IPS-NIHi11 (cell line): ENCODE measurements at regions not wholly inside any gene's neighbourhood (a gene's known extent, or its start where the extent isn't known, plus 50 kb on each side); places are given as distances from the start of the nearest gene placed in this dataset.

Experiments used
- DNase-seq: peaks from one replicate; pipeline ENCODE4 v3.0.0; 2012; ENCODE audit warnings: mixed read lengths, low spot score

DNA sequence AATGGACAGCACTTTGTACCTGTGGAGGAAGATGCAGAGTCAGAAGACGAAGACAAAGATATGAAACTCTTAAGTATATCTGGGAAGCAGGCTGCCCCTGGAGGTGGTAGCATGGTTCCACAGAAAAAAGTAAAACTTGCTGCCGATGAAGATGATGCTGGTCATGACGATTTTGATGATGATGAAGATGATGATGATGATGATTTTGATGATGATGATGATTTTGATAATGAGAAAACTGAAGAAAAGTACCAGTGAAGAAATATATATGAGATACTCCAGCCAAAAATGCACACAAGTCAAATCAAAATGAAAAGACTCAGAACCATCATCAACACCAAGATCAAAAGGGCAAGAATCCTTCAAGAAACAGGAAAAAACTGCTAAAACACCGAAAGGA is 268.5 kb upstream of the EEF2KMT start:
- no peak for DNase-seq

DNA sequence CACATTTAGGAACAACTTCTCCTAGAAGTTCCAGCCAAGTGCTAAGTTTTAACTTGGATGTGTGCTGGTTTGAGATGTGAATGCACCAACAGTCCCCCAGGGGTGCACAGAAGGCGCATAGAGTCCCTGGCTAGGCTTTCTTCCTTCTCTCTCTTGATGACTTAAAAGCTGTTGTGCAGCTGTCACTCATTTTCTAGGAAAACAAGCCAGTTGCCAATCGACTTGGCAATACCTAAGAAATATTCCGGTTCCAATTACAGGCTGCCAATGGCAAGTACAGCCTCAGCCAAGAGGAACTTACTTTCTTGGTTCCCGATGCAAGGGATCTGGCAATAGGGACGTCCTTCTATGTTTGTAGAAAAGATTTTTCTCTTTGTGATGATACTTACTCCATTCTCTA is 266.6 kb upstream of the EEF2KMT start:
- no peak for DNase-seq

DNA sequence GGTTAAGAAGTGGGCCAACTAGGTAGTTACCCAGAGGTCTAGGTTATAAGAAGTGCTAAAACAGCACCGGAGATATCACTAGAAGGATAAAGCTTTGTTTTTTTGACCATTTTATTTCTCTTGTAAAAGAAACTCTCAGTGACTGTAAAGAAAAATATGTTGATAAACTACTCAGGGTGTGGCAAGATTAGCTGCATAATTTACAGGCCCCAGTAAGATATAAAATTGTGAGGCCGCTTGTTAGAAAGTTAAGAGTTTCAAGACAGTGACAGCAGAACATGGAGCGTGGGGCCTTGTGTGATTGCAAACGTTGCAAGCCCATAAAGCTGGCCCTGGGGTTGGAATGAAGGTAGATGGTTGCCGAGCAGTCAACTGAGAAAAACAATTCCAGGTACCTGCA is 263.7 kb upstream of the EEF2KMT start:
- no peak for DNase-seq

DNA sequence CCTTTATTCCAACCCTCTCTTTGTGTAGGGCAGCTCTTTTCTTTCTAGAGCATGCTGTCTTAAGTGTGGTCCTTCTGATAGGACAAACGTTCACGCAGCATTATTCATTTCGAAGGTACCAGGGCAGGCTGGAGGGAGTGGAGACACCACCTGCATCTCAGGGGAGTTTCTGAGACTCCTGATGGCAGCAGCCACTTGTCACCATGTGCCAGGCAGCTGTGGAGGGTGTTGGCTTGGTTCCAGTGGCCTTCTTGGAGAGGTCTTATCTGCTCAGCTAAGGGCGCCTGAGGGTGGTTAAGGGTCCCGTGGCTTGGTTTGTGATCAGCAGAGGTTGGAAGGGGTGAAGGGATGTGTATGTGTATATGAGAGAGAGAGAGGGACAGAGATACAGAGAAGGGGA is 257.1 kb upstream of the EEF2KMT start:
- DNase-seq = no peak

DNA sequence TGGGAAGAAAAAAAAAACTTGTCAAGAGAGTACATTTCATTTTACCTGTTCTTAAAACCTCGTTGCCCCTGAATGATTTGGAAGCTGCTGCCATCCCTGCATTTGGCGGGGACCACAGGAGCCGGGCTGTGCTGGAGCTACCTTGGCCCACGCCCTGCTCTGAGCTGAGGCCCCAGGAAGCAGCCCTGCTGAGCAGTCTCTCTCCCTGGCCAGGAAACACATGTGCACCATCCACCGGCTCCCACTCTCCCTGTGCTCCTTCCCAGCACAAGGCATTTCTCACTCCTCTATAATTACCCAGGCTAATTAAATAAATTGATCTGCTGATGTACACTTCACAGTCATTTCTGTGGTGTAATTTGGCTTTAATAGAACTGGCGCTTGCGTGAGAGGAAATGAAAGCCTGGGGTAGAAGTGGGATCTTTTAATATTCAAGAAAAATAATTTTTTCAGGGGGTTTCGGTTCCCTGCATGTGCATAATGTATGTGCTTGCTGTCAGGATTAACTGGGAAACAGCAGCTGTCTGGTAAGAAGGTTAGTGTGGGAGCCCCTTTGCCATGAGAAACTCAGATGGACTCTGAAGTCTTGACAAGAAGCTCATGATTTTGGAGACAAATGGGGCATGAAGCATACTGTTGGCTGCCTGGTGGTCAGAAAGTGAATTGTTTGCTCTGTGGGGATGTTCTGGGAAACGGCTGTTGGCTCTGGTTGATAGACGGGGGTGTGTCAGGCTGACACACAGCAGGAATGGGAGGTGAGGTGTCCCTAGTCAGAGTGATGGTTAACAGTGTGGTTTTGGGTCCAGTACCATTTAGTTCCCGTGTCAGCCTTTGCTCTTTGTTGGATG is 252.3 kb upstream of the EEF2KMT start:
- peak; percentile 33 for DNase-seq

DNA sequence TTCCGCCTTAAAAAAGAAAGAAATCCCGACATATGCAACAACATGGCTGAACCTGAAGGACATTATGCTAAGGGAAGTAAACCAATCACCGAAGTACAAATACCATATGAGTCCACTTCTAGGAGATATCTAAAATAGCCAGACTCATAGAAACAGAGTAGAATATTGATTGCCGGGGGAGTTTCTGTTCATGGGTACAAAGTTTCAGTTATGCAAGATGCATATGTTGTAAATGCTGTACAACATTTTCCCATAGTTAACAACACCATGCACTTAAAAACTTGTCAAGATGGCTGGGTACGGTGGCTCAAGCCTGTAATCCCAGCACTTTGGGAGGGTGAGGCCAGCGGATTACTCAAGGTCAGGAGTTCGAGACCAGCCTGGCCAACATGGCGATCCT is 251.5 kb upstream of the EEF2KMT start:
- DNase-seq = no peak

DNA sequence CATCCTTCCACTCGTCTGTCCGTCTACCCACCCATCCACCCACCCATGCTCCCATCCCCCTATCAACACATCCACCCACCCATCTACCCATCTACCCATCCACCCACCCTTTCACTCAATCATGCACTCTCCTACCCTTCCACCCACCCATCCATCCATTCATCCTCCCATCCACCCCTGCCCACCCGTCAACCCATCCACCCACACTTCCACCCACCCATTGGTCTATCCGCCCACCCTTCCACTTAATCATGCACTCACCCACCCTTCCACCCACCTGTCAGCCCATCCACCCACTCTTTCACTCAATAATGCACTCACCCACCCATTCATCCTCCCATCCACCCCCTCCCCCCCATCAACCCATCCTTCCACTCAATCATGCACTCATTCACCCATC is 250.0 kb upstream of the EEF2KMT start:
- no peak for DNase-seq

DNA sequence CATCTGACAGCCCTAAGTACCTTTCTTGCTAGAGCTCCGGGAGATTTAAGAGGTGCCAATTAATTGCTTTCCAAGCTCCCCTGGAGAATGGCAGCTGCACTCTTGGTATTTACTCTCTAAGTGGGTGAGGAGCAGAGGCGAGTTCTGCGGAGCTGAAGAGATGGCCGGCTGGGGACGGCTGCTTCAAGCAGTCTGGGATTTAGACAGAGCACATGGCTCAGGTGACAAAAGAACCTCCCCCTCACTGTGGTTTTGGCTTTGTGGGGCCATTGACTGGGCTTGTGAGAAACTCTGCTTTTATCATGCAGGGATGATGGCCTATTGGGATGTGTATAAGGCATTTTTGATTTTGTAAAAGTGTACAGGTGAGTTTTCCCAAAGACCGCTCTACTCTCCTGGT is 239.3 kb upstream of the EEF2KMT start:
- peak; percentile 20 for DNase-seq

DNA sequence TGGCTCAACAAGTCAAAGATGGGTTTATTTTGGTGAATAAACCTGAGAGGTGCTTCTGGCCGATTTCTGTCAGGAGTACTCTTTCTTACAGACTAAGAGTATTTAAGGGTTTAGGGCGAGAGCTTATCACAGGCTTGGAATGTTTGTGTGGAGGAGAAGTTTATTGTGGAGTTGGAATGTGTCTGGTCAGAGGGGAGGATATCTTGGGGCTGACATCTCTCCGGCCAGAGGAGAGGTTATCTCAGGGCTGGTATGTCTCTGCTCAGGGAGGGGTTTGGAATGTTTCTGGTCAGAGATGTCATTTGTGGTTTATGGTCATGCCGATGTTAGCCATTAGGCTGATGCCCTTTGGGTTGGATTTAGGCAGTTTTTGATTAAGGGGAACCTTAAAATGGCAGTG is 236.4 kb upstream of the EEF2KMT start:
- DNase-seq = no peak

DNA sequence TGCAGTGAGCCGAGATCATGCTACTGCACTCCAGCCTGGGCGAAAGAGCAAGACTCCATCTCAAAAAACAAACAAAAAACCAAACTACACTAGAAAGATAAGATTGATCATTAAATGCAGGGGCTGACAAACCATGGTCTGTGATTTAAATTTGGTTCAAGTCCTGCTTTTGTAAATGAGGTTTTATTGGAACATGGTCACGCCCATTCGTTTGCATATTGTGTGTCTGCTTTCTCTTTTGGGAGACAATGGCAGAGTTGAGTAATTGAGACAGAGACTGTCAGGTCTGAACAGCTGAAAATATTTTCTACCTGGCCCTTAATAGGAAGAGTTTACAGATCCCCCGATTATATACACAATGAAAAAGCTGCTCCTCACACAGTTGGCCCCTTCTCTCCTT is 235.5 kb upstream of the EEF2KMT start:
- DNase-seq = no peak

DNA sequence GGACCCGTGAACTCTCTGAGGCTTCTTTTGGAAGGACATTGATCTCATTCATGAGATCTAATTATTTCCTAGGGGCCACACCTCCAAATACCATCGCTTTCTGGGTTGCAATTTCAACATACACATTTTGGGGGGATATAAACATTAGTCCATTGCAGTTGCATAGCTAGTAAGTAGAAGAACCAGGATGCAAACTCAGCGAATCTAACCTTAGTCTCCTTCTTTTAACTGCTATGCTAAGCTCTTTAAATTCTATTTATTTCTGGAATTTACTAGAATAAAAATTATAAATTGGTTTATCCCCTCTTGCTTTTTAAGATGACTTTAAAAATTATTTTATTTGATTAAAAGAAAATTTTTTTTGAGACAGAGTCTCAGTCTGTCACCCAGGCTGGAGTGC is 232.5 kb upstream of the EEF2KMT start:
- DNase-seq = no peak

DNA sequence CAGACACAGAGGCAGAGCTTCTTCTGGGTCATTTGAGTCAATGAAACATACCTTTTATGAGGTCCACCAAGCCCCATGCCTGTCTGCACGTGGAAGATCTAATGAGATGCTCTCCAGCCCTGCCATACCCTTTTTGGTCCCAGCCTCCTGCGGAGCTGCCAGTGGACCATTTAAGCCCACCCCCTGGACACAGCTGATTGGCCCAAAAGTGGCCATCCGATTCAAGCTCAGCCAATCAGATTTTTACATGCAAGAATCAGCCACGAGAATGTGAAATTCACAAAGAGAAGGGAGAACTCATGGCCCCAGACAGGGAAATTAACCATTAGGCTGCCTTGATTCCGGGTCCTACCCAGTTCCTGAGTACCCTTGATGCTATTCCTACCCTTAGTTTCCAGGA is 231.0 kb upstream of the EEF2KMT start:
- DNase-seq = peak; percentile 23

DNA sequence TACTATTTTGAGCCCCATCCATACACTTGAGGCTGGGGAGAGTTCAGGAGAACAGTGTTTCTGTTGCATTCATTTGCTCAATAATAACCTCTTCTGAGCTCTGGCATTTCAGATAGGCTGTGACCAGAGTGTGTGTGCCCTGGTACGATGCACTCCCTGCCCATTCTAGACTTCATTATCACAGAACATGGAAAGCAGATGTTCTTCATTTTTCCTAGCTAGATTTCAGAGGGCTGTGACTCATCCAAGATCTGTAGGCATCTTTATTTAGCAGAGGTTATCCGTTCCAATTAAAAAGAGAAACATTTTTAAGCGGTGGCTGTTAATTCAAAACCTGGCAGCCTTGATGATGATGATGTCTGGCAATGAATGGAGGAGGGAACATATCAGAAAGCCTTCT is 228.8 kb upstream of the EEF2KMT start:
- DNase-seq = no peak

DNA sequence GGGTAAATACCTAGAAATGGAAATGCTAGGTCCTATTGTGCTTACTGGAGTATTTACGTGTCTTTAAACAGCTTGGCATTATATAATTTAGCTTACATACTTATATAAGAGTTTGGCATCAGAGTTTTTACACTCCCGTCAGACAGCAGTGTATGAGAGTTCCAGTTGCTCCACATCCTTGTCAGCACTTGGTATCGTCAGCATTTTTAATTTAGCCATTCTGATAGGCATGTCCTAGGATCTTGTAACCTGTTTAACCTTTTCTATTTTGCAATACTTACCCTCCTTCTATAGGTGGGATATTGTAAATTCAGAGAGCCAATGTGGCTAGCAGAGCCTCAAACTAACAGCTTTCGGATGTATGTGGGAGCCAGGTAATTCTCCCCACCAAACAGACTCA is 228.3 kb upstream of the EEF2KMT start:
- DNase-seq = no peak

DNA sequence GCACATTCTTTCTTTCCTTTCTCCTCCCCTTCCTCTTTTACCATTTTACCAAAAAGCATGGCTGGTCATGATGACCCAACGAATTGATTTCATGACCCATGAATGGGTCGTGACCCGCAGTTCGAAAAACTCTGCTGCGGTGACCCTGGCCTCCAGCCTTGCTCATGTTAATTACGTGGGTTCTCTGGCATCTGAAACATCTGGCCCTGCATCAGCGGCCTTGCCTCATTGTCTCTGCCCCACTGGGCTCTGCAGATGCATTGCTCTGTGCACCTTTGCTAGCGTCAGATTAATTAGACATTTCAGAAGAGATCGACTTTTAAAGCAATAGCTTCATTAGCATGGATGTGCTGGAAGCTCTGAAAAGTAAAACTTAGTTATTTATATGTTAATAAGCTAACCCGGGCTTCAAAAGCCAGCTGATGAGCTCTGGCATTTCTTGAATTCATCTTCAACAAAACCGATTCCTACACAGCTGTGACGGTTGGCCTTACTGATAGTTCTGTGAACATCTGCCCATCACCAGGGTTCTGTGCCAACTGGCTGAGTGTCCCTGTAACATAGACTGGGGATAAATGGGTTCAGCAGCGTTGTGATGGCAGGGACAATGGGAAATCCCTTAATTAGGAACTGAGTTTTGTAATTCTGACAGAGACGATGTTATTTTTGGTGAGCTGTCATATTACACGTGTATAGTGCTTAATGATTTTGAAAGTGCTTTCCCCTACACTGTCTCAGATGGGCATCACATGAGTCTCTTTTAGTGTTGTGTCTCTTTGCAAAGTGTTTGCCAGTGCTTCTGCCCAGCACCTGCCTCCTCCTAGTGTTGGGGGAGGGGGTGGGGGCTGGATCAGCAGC is 225.9 kb upstream of the EEF2KMT start:
- DNase-seq = peak; percentile 51

DNA sequence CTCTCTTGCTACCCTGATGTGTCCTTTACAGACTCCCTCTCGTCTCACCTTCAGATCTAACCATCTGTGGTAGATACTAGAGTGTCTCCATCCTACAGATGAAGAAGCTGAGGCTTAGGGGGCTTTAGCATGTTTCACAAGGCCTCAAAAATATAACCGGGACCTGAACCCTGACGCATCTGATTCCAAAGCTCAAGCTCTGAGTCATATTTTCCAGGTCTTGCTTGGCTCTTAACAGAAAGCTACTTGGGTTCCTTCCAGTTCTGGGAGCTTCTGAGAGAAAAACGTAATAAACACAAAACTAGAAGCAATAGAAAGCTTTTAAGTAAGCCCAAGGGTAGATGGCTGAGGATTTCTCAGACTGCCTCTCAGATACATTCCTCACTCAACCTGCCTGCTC is 224.3 kb upstream of the EEF2KMT start:
- DNase-seq = no peak

DNA sequence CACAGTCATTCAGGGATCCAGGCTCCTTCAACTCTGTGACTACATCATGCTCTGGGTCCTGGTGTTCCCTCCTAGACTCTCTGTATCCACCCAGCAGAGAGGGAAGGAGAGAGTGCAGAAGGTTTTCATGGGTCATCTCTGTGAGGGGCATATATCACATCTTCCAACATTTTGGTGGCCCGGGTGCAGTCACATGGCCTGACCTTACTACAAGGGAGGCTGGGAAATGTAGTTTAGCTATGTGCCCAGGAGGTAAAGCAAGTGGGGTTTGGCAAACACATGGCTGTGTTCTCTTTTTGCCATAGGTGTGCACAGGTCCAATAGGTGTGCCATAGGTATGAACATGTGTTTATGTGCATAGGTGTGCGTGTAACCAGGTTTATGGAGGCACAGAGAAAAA is 222.2 kb upstream of the EEF2KMT start:
- no peak for DNase-seq

DNA sequence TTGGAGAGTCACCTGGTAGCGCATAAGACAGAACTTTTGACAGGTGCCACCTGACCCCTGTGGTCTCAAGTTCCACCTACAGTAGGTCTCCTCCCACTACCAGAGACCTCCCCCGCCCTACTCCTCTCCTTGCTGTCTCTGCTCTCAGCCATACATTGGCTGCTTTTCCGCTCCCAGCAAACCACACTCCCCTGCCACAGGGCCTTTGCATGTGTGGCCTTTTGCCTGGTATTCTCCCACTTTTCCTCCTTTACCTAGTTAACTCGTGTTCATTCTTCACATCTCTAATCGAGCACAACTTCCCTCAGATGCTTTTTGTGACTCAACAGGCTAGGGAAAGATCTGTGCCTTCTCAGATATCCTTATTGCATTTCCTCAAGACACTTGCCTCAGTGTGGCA is 218.3 kb upstream of the EEF2KMT start:
- DNase-seq = no peak

DNA sequence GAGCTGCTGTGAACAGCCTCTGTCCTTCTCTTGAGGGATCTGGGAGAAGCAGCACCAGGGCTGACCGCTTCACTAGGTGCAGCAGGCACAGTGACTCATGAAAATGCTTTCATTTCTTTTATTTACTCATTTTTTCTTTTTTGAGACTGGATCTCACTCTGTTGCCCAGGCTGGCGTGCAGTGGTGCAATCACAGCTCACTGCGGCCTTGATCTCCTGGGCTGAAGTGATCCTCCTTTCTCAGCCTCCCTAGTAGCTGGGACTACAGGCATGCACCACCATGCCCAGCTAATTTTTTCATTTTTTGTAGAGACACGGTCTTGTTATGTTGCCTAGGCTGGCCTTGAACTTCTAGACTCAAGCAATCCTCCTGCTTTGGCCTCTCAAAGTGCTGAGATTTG is 216.8 kb upstream of the EEF2KMT start:
- DNase-seq = no peak

DNA sequence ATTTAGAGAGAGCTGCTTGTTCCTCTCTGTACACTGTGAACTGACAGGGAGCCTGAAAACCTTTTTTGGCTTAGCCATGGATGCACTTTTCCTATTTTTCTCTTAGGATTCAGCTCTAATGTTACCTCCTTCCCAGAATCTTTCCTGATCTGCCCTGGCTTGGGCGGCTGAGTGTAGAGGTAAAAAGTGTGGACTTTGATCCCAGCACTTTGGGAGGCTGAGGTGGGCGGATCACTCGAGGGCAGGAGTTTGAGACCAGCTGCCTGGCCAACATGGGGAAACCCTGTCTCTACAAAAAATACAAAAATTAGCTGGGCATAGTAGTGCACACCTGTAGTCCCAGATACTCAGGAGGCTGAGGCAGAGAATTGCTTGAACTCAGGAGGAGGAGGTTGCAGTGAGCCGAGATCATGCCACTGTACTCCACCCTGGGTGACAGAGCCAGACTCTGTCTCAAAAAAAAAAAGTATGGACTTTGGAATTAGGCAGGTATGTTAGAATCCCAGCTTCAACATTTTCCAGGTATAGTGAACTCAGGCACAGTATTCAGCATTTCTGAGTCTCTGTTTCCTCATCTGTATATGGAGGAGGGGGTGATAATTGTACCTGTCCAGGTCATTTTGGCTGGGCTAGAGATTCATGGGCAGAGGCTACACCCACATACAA is 212.5 kb upstream of the EEF2KMT start:
- no peak for DNase-seq

DNA sequence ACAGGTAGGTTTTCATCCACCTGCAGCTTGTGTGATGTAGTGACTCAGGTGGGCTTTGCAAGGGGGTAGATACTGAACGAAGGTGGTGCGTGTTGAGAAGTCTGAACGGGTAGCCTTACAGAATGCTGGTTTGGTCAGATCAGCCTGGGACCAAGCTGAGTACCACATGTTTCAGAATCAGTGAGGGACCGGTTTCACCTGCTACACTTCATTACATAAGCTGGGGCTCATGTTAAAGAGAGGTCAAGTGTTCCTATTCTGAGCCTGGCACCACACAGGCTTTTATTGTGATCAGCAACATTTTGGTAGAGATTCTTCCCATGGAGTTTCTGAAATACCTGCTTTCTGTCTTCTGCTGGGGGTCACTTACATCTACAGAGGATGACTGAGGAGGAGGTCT is 207.4 kb upstream of the EEF2KMT start:
- DNase-seq = no peak

DNA sequence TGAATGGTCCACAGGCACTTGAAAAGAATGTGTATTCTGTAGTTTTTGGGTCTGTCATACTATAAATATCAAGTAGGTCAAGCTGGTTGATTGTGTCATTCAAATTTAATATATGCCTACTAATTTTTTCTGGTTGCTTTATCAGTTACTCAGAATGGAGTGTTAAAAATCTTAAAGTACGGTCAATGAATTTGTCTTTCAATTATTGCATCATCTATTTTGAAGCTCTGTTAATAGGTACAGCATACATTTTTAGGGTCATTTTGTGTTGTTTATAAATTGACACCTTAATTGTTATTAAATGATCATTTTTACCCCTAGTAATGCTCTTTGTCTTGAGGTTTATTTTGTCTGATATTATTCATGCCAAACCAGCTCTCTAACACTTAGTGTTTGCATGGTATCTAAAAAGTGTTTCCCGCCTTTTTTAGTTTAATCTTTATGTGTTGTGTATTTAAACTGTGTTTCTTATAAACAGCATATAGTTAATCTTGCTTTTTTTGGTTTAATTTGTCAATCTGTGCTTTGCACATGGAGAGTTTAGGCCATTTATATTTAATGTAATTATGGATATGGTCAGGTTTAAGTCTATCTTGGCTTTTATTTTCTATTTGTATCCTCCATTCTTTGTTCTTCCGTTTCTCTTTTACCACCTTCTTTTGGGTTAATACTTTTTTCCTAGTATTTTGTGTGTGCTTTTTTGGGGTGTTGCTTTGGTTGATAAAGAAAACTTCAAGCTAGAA is 204.9 kb upstream of the EEF2KMT start:
- DNase-seq = no peak
